HG03139 (cell line): ENCODE measurements at regions not wholly inside any gene's neighbourhood (a gene's known extent, or its start where the extent isn't known, plus 50 kb on each side); places are given as distances from the start of the nearest gene placed in this dataset.

Experiments
- ATAC-seq: cut with Tn5 transposase; IDR thresholded peaks from one replicate; pipeline ENCODE4 v1.9.1; 2021; ENCODE audit not compliant: unreplicated experiment

DNA sequence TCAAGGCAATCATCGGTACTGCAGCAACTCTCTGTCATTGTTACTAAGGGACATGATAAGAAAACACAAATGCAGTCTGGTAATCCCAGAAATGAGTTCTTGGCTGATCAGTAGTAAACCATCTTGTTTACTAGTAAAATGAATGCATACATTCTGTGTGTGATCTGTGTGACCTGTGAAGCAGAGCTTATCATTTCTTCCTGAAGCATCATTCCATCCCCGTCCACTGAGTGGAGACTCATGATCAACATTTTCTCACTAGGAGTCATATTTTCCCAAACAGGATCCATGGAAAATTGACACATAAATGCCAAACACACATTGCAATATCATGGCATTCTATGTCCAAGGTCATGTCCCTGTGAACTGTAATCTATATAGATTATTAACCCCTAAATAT lies 226.1 kb downstream of the ANKRD50 start:
- ATAC-seq = no peak

DNA sequence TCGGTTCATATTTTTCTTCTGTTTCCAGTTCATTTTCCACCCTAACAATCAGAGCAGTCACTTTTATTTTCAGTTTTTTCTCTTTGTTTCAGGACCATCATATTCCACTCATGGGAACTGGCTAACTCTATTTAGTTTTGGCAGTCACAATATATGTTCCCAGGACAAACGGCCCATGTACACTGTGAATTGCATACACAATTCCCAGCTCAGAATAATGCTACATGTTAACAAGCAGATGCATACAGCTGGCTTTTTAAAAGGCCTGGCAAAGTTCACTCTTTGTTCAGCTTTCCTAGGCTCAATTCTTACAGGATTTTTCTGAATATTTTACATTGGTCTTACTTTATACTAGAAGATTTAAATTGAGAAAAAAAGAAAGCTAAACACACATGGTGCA lies 224.9 kb downstream of the ANKRD50 start:
- no peak for ATAC-seq

DNA sequence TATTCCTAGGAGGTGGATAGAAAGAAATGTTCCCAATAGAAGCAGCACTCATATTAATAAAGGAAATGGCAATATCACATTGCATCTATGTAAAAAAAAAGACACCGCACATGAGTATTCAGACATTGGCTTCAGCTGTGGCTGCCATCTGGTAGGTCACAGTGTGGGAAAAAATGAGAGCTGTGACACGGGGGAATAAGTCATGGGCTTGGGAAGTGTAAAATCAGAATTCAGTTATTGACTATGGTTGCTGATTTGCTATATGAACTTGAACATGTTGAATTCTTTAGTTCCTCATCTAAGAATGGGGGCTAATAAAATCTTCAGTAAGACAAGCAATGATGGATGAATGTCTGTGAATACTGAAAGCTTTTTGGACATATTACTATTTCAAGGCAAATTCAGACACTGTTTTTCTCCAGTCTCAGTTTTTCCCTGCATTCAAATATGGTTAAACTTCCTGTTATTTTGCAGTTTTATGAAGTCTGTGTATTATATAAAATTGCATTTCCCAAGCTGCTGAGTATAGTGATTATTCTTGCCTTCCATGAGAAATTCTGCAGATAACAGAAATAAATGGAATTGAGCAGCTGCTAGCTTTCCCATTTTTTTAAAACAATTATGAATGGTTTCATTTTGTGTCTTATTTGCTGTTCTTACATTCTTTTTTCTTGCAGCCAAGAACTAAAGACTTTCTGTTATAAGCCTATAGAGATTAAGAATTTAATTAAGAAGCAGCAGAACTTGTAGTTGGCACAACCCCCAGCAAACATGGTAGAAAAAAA lies 221.0 kb downstream of the ANKRD50 start:
- ATAC-seq = no peak

DNA sequence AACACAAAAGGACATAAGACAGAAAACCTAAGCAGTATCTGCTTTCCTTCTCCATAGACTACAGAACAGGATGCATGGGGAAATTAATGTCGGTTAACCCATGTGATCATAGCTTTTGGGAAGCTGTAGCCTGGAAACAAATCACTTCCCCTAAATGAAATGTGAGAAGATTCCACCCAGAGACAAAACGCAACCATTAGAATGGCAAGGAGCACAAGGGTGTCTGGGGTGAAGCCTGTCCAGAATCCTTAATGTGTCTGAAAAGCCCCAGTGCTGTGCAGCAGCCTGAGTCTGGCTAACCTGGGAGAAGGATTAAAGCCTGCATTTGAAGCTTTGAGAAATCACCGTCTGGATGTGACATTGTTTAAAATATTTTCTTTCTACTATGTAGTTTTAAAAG lies 213.3 kb downstream of the ANKRD50 start:
- ATAC-seq = no peak

DNA sequence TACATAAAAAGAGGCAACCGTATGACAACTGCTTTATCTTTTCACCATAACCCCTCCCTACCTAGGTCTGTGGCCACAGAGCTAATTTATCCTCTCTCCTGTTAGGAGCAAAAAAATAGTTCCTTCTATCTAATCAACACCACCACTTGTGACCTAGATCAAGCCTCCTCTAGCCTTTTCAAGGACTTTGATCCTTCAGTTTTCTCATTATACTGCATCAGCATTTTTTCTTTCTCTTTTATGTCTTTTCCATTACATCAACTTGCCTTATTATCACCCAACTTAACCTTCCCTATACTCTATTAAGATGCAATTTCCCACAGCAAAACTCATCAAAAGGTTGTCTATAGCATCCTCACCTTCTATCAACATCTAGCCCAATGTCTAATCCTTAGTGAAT lies 211.0 kb downstream of the ANKRD50 start:
- ATAC-seq = no peak

GRCh38 chr4:124504431-124504830 lies 208.1 kb downstream of the ANKRD50 start:
- no peak for ATAC-seq

GRCh38 chr4:124505211-124505610 lies 207.3 kb downstream of the ANKRD50 start:
- no peak for ATAC-seq

DNA sequence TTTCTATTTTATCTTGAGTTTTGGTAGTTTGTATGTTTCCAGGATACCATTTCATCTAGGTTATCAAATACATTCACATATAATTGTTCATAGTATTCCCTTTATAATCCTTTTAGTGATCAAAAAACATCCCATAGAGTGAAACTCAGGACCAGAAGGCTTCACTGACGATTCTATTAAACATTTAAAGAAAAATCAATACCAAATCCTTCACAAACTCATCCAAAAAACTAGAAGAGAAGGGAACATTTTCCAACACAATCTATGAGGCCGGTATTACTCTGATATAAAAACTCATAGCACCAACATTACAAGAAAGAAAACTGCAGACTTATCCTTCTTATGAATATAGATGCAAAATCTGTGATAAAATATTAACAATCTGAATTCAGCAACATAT lies 203.4 kb downstream of the ANKRD50 start:
- ATAC-seq = no peak

GRCh38 chr4:124514588-124514987 lies 197.9 kb downstream of the ANKRD50 start:
- no peak for ATAC-seq

GRCh38 chr4:124515591-124515990 lies 196.9 kb downstream of the ANKRD50 start:
- ATAC-seq = no peak

DNA sequence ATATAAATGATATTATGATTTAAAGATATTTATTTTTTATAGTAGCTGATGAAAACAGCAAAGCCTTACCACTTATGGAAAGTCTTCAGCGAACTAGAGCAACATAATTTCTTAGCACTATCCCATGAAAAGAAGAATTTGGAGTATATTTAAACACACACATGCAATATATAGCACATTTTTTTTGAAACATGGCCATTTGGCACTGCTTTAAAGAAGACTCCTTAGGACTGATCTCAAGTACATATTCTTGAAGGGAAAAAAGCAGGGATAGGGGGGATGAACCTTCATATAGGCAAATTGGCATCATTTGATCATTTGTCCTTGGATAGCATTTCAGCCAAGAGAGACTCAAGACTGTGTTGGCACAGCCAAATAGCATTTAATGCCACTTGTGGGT lies 193.3 kb downstream of the ANKRD50 start:
- ATAC-seq = no peak

GRCh38 chr4:124523816-124524215 lies 188.7 kb downstream of the ANKRD50 start:
- ATAC-seq = no peak

- ATAC-seq = no peak
These were observed 187.0 kb downstream of the ANKRD50 start for GRCh38 chr4:124525524-124525923.

GRCh38 chr4:124526331-124526730 lies 186.2 kb downstream of the ANKRD50 start:
- ATAC-seq = no peak

- ATAC-seq = no peak
These were observed 185.8 kb downstream of the ANKRD50 start for GRCh38 chr4:124526769-124527168.

- ATAC-seq = no peak
These were observed 185.2 kb downstream of the ANKRD50 start for GRCh38 chr4:124527364-124527763.

DNA sequence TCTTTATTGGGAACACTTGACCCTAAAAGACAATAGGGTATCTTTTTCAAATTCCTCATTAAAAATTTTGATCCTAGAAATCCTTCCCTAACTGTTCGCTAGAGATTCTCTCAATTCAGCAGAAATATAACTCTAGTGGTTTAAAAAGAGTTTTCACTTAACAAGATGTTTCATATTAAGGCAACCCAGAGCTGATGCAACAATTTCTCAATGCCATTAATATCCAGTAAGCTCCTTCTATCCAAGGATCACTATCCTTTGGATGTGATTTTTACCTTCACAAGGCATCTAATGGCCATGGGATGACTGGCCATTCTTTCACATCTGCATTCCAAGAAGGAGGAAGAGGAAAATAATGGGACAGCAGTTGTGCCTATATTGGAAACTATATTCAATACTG lies 183.4 kb downstream of the ANKRD50 start:
- no peak for ATAC-seq

DNA sequence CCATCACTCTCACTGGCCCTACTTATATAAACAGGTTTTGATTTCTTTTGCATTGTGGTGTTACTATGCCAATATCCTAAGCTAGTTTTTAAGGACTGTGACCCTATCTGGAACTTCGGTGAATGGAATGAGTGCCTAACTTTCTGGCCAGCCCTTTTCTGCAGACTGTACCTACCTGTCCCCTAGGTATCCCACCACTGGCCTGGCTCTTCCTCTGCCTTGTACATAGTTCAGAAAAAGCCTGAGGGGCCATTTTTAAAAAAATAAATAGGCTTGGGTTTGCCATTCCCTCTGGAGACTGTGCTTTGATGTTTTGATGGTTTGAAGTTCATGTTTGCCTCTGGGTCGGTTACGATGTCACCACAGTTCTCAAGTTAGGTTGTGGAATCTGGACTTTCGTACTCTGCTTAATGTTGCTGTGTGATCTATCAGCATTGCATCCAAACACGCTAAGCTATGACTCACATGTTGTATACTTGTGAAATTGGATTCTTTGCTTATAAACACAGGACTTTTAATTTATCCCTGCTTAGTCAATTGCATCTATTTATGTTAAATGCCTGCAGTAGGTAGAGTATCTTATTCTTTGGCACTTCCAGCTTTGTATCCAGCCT lies 182.0 kb downstream of the ANKRD50 start:
- no peak for ATAC-seq

DNA sequence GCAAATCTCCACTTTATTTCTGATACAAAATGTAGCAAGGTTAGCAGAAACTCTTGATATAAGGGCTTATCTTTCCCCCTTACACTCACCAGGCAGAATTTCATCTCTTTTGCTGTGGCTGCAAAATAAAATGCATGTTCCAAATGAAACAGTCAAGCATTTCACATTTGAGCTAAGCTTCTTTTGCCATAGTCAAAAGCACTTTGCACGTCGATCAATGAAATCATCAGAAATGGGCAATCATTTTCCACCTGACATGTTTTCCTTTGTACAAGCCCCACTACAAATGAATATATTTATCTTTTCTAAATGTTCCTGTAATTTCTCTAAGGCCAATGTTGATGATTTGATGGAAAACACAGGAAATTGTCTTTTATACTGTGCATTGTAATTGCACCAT lies 178.4 kb downstream of the ANKRD50 start:
- ATAC-seq = no peak

DNA sequence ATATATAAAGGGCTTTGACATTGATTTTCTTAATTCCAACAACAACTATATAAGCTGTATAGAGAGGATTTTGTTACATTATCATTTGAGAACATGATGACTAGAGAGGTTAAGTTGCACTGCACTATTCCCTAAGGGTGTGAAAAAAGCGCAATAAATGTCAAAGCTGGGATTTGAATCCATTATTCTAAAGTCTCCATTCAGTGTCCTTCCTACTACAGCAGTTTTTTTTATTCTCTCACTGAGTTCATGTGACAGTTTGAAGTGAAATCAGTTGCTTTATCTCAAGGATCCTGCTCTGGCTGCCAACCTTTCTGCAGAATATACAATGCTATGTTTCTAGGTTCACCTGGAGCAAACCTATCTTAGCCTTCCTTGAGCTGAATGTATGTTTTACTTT lies 177.5 kb downstream of the ANKRD50 start:
- ATAC-seq = no peak

GRCh38 chr4:124536946-124537345 lies 175.6 kb downstream of the ANKRD50 start:
- ATAC-seq = no peak

GRCh38 chr4:124537971-124538370 lies 174.6 kb downstream of the ANKRD50 start:
- ATAC-seq = no peak

DNA sequence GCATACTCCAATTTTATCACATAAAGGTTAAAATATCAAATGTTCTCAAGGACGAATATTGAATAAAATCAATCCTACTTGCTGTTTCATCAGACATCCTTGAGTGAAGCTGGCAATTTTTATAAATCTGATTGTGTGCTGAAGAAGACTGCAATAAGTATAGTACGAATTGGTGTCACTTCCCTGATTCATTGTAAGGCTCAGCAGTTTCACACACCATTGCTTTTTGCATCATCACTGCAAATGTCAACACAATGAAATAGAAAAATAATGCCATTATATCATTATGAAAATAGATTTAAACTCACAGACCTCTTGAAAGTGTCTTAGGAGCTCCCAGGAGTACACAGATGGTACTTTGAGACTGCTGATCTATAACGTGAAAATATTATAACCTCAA lies 172.5 kb downstream of the ANKRD50 start:
- ATAC-seq = no peak
